GM12874 (cell line): ENCODE measurements at regions not wholly inside any gene's neighbourhood (a gene's known extent, or its start where the extent isn't known, plus 50 kb on each side); places are given as distances from the start of the nearest gene placed in this dataset.

Experiments used
- CTCF ChIP-seq: IDR thresholded peaks from 2 replicates; pipeline ENCODE4 v1.5.1; 2011; ENCODE audit warnings: low read depth, mild to moderate bottlenecking, control low read depth, low read length, moderate library complexity; ENCODE audit not compliant: insufficient read depth

- no peak for TF ChIP-seq CTCF
These were observed 455.3 kb downstream of the STK39 start for GRCh38 chr2:167792126-167792525.

- TF ChIP-seq CTCF = no peak
These were observed 456.5 kb downstream of the STK39 start for GRCh38 chr2:167790781-167791450.

GRCh38 chr2:167790189-167790588 lies 457.2 kb downstream of the STK39 start:
- no peak for TF ChIP-seq CTCF

GRCh38 chr2:167787562-167787961 lies 459.8 kb downstream of the STK39 start:
- no peak for TF ChIP-seq CTCF

- TF ChIP-seq CTCF = no peak
These were observed 460.4 kb downstream of the STK39 start for GRCh38 chr2:167787021-167787420.

GRCh38 chr2:167785606-167786216 lies 461.7 kb downstream of the STK39 start:
- no peak for TF ChIP-seq CTCF

- TF ChIP-seq CTCF = no peak
These were observed 463.3 kb downstream of the STK39 start for GRCh38 chr2:167784084-167784425.
